SH-SY5Y (cell line): ENCODE measurements at regions not wholly inside any gene's neighbourhood (a gene's known extent, or its start where the extent isn't known, plus 50 kb on each side); places are given as distances from the start of the nearest gene placed in this dataset.

Experiments used
- GATA2 ChIP-seq: IDR thresholded peaks from 2 replicates; pipeline ENCODE4 v1.6.1; 2011; ENCODE audit warnings: mild to moderate bottlenecking, low read depth, low read length
- GATA3 ChIP-seq: IDR thresholded peaks from 2 replicates; pipeline ENCODE4 v1.6.1; 2011; ENCODE audit warnings: low read depth, mild to moderate bottlenecking, low read length, moderate library complexity

DNA sequence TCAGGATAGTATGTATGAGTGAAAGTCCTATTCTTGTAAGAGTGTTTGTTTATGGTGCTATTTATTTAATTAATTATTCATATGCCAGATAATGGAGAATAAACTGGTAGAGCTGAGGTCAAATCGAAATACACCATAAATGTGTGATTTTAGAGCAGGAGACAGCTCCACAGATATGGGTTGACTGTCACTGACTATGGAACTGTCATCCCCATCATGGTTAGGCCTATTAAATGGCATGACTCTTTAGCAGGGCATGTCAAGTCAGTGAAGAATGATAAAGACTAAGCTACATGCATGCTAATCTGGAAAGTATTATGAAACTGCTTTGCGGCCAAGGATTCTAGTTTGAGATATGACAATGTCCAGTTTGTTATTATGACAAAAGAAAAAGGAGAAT lies 658.6 kb downstream of the ISL1 start:
- TF ChIP-seq GATA2 (no peak), GATA3 (no peak)
